ENCODE measurements at regions not wholly inside any gene's neighbourhood (a gene's known extent, or its start where the extent isn't known, plus 50 kb on each side); places are given as distances from the start of the nearest gene placed in this dataset.

DNA sequence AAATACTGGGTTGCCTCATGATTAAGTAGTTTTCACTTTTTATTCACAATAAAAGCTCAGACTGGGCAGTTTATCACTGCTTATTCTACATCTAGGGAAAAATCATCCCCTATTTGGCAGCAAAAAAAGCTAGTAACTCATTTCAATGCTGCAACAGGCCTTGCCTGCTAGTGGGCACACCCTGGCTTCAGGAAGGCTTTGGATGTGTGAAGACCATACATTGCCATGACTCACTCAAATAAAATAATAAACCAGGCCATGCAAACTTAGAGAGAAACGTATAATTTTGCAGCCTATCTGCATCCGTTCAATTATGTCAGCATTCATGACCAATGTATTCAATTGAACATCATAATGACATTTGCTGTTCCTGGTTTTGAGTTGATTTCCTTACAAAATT is 402.9 kb downstream of the PIK3R1 start:
- FAIRE-seq (no peak), DNase-seq (ENCODE audit: low read depth) (no peak)
- no peaks in the 10 kb centered on the region for H3K36me3 ChIP-seq (ENCODE audit: control insufficient read depth, insufficient read depth, low read length)
- H3K27me3 ChIP-seq (ENCODE audit: control insufficient read depth, insufficient read depth, low read length) = no peaks in the 10 kb centered on the region
- H3K4me3 ChIP-seq (ENCODE audit: low read depth, low read length) = no peak overlapping the region
- TF ChIP-seq, protein P1, sequence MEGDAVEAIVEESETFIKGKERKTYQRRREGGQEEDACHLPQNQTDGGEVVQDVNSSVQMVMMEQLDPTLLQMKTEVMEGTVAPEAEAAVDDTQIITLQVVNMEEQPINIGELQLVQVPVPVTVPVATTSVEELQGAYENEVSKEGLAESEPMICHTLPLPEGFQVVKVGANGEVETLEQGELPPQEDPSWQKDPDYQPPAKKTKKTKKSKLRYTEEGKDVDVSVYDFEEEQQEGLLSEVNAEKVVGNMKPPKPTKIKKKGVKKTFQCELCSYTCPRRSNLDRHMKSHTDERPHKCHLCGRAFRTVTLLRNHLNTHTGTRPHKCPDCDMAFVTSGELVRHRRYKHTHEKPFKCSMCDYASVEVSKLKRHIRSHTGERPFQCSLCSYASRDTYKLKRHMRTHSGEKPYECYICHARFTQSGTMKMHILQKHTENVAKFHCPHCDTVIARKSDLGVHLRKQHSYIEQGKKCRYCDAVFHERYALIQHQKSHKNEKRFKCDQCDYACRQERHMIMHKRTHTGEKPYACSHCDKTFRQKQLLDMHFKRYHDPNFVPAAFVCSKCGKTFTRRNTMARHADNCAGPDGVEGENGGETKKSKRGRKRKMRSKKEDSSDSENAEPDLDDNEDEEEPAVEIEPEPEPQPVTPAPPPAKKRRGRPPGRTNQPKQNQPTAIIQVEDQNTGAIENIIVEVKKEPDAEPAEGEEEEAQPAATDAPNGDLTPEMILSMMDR (IDR thresholded peaks at IDR 0.05; ENCODE audit: insufficient read depth, low read length, severe bottlenecking) = no peak

DNA sequence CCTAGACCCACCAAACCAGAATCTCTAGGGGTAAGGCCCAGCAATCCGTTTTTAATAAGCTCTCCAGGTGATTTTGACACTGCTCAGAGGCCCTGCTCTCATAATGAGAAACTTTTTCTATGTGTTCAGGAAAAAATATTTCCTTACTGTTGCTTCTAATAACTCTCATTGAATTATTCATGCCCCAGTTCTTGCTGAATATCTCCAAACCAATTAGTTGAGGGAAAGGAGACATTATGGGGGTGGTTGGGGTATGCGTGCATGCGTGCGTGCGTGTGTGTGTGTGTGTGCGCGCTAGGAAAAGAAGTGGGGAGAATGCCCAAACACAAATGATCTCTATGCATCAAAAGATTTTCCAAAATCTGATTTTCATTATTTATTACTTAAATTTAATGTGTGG is 411.4 kb downstream of the PIK3R1 start:
- Histone ChIP-seq H3K36me3 (ENCODE audit: control insufficient read depth, insufficient read depth, low read length) (no peaks in the 10 kb centered on the region), H3K4me3 (ENCODE audit: low read depth, low read length) (no peak overlapping the region), H3K27me3 (ENCODE audit: control insufficient read depth, insufficient read depth, low read length) (no peaks in the 10 kb centered on the region)
- no peak for FAIRE-seq
- no peak for DNase-seq (ENCODE audit: low read depth)
- TF ChIP-seq, protein P1 (IDR thresholded peaks at IDR 0.05; ENCODE audit: insufficient read depth, low read length, severe bottlenecking) = no peak

- TF ChIP-seq, protein P1 (IDR thresholded peaks at IDR 0.05; ENCODE audit: insufficient read depth, low read length, severe bottlenecking) = no peak
- Histone ChIP-seq H3K4me3 (ENCODE audit: low read depth, low read length) (no peak overlapping the region), H3K36me3 (ENCODE audit: control insufficient read depth, insufficient read depth, low read length) (no peaks in the 10 kb centered on the region), H3K27me3 (ENCODE audit: control insufficient read depth, insufficient read depth, low read length) (no peaks in the 10 kb centered on the region)
- DNase-seq (ENCODE audit: low read depth) = no peak
- no peak for FAIRE-seq
Observed at GRCh38 chr5:68628082-68628814, 412.7 kb downstream of the PIK3R1 start.

DNA sequence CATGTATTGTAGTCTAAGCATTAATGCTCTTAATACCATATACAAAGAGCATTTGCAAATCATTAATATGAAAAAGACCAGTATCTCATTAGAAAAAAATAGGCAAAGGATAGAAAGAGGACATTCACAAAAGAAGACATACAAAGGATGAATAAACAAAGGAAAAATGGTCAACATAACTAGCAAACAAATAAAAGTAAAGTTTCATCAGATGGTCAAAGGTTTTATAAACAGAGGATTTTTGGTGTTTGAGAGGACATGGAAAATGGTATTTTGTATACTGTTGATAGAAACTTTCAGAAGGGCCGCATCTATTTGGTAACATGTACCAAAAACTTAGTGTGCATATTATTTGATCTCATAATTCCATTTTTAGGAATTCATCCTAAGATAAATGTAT is 414.8 kb downstream of the PIK3R1 start:
- FAIRE-seq = no peak
- Histone ChIP-seq H3K36me3 (ENCODE audit: control insufficient read depth, insufficient read depth, low read length) (no peaks in the 10 kb centered on the region), H3K4me3 (ENCODE audit: low read depth, low read length) (no peak overlapping the region), H3K27me3 (ENCODE audit: control insufficient read depth, insufficient read depth, low read length) (no peaks in the 10 kb centered on the region)
- DNase-seq (ENCODE audit: low read depth) = no peak
- TF ChIP-seq, protein P1 (IDR thresholded peaks at IDR 0.05; ENCODE audit: insufficient read depth, low read length, severe bottlenecking) = no peak

- no peaks in the 10 kb centered on the region for H3K27me3 ChIP-seq (ENCODE audit: control insufficient read depth, insufficient read depth, low read length)
- FAIRE-seq = no peak
- H3K36me3 ChIP-seq (ENCODE audit: control insufficient read depth, insufficient read depth, low read length) = no peaks in the 10 kb centered on the region
- no peak for DNase-seq (ENCODE audit: low read depth)
- TF ChIP-seq, protein P1 (IDR thresholded peaks at IDR 0.05; ENCODE audit: insufficient read depth, low read length, severe bottlenecking) = no peak
- H3K4me3 ChIP-seq (ENCODE audit: low read depth, low read length) = no peak overlapping the region
Observed at GRCh38 chr5:68631884-68632283, 416.3 kb downstream of the PIK3R1 start.

DNA sequence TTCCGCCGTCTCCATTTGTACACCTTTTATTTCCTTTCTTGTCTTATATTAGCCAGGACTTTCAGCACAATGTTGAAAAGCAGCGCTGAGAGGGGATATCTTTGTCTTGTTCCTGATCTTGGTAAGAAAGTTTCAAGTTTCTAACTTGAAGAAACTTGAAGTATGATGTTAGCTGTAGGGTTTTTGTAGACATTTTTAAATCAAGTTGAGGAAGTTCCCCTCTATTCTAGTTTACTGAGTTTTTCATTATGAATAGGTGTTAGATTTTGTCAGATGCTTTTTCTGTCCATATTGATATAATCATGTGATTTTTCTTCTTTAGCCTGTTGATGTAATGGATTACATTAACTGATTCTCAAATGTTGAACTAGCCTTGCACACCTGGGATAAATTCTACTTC is 425.7 kb downstream of the PIK3R1 start:
- Histone ChIP-seq H3K4me3 (ENCODE audit: low read depth, low read length) (no peak overlapping the region), H3K36me3 (ENCODE audit: control insufficient read depth, insufficient read depth, low read length) (no peaks in the 10 kb centered on the region), H3K27me3 (ENCODE audit: control insufficient read depth, insufficient read depth, low read length) (no peaks in the 10 kb centered on the region)
- no peak for FAIRE-seq
- DNase-seq (ENCODE audit: low read depth) = no peak
- TF ChIP-seq, protein P1 (IDR thresholded peaks at IDR 0.05; ENCODE audit: insufficient read depth, low read length, severe bottlenecking) = no peak

Measured in bronchial epithelial cell (primary cell).